Lower leg skin (tissue), 3 donors: ENCODE measurements at regions not wholly inside any gene's neighbourhood (a gene's known extent, or its start where the extent isn't known, plus 50 kb on each side); places are given as distances from the start of the nearest gene placed in this dataset.

Source experiments
- POLR2A ChIP-seq, 2 donors: fragments of 450-650 bp; IDR thresholded peaks; one replicate each; pipeline ENCODE4 v1.6.1; 2016 to 2017; ENCODE audit warnings: antibody characterized with exemption in 2 of 2, mild to moderate bottlenecking in 1 of 2, moderate library complexity in 1 of 2
- TF ChIP-seq, protein P1 (sequence below), 3 donors: fragments of 450-650 bp; IDR thresholded peaks; one replicate each; pipeline ENCODE4 v1.5.1; 2016; ENCODE audit warnings: antibody characterized with exemption in 3 of 3, mild to moderate bottlenecking in 3 of 3, moderate library complexity in 2 of 3

DNA sequence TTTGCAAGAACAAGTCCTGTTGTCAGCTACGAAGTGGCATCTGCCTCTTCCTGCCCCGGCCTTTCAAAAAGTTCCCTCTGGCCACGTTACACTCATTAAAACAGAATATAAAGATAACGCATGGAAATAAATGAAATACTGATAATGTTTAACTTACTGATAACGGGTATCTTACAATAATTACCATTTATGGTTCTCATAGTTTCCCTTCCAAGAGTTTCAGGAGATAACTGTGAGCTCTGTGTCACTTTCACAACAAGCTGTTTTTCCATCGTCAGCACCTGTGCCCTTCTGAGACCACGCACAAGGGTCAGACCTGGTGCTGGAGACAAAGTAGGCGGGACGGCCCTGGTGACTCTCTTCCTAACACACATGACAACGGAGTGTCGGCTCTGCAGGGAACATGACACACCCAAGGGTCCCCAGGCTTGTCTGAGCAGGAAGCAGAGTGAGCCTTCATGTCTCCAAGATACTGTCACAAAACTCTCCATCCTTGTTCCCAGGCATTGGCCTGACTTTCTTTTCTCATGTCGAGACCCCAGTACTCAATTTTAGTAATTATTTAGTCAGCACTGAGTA, 86.2 kb upstream of the THBS2 start:
- TF ChIP-seq, protein P1, sequence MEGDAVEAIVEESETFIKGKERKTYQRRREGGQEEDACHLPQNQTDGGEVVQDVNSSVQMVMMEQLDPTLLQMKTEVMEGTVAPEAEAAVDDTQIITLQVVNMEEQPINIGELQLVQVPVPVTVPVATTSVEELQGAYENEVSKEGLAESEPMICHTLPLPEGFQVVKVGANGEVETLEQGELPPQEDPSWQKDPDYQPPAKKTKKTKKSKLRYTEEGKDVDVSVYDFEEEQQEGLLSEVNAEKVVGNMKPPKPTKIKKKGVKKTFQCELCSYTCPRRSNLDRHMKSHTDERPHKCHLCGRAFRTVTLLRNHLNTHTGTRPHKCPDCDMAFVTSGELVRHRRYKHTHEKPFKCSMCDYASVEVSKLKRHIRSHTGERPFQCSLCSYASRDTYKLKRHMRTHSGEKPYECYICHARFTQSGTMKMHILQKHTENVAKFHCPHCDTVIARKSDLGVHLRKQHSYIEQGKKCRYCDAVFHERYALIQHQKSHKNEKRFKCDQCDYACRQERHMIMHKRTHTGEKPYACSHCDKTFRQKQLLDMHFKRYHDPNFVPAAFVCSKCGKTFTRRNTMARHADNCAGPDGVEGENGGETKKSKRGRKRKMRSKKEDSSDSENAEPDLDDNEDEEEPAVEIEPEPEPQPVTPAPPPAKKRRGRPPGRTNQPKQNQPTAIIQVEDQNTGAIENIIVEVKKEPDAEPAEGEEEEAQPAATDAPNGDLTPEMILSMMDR (IDR thresholded peaks at IDR 0.05), result no peak
- no peak for TF ChIP-seq POLR2A (IDR thresholded peaks at IDR 0.05)
